ENCODE measurements at regions not wholly inside any gene's neighbourhood (a gene's known extent, or its start where the extent isn't known, plus 50 kb on each side); places are given as distances from the start of the nearest gene placed in this dataset.

DNA sequence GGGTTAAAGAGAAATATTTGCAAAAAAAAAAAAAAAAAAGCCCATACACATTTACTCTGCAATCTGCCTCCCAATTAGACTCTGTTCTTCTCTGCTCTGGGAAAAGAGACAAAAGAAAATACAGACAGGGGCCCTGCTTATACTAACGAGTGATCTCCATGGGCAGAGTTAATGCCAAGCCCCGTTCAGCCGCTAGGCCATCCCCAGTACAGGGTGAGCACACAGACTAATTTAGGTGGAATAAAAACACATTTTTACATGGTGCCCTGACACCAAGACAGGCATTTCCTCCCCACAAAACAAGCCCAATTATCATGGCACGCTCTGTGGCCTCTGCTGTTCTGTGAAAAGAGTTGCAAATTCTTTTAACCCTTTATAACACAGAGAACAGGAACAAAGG lies 356.3 kb upstream of the C16orf82 start:
- TF ChIP-seq, protein P1, sequence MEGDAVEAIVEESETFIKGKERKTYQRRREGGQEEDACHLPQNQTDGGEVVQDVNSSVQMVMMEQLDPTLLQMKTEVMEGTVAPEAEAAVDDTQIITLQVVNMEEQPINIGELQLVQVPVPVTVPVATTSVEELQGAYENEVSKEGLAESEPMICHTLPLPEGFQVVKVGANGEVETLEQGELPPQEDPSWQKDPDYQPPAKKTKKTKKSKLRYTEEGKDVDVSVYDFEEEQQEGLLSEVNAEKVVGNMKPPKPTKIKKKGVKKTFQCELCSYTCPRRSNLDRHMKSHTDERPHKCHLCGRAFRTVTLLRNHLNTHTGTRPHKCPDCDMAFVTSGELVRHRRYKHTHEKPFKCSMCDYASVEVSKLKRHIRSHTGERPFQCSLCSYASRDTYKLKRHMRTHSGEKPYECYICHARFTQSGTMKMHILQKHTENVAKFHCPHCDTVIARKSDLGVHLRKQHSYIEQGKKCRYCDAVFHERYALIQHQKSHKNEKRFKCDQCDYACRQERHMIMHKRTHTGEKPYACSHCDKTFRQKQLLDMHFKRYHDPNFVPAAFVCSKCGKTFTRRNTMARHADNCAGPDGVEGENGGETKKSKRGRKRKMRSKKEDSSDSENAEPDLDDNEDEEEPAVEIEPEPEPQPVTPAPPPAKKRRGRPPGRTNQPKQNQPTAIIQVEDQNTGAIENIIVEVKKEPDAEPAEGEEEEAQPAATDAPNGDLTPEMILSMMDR (IDR thresholded peaks at IDR 0.05): no peak
- TF ChIP-seq, protein P2, sequence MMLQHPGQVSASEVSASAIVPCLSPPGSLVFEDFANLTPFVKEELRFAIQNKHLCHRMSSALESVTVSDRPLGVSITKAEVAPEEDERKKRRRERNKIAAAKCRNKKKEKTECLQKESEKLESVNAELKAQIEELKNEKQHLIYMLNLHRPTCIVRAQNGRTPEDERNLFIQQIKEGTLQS (CRISPR knock-in tag; conservative IDR thresholded peaks at IDR 0.05): no peak
